ENCODE measurements at regions not wholly inside any gene's neighbourhood (a gene's known extent, or its start where the extent isn't known, plus 50 kb on each side); places are given as distances from the start of the nearest gene placed in this dataset.

DNA sequence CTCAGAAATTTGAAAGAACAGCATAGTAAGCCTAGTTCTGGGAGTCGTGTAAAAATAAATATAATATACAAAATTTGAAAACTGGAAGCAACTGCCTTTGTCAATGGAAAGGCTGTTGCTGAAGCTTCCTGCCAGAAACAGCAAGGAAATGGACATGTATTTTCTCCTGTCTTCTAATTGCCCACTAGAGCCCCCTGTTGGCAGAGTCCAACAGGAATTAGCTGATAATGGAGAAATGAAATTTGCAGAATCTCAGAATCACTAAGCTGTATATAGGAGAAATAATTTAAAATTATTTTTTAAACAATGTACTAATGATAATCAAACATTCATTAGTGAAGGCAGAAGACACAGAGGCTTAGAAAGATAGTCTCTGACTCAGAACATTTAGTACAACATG lies 414.8 kb downstream of the SLC6A15 start:
- ChIA-PET POLR2A (no interaction called here), CTCF (interaction anchor here (1.2 to 1.3 kb wide), 2 partner anchors 1812 to 1814 kb away, joined by 3 read pairs; no protein-coding TSS in a partner anchor)
- Mint-ChIP-seq H3K36me3 (ENCODE audit: low read depth) (no peaks in the 10 kb centered on the region), H3K4me1 (ENCODE audit: low read depth) (no peaks in the 10 kb centered on the region), H3K27me3 (no peaks in the 10 kb centered on the region), H3K9me3 (no peaks in the 10 kb centered on the region), H3K4me3 (no peak overlapping the region), H3K27ac (no peak overlapping the region)
- DNase-seq (peak; percentile 35), ATAC-seq (no peak)
- TF ChIP-seq CTCF (IDR thresholded peaks at IDR 0.05): peak; percentile 44
- intact Hi-C loops (cut with micrococcal nuclease): no loop called here

DNA sequence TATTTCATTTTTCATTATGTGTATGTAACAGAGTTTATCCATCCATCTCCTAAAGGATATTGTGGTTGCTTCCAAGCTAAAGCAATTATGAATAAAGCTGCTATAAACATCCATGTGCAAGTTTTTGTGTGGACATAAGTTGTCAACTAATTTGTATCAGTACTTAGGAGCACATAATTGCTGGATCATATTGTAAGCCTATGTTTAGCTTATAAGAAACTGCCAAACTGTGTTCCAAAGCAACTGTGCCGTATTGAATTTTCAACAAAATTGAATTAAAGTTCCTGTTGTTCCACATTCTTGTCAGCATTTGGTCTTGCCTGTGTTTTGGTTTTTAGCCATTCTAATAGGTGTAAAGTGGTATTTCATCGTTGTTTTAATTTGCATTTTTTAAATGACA lies 416.9 kb downstream of the SLC6A15 start:
- Mint-ChIP-seq H3K27me3 (no peaks in the 10 kb centered on the region), H3K36me3 (ENCODE audit: low read depth) (no peaks in the 10 kb centered on the region), H3K4me1 (ENCODE audit: low read depth) (no peaks in the 10 kb centered on the region), H3K9me3 (no peaks in the 10 kb centered on the region), H3K27ac (no peak overlapping the region), H3K4me3 (no peak overlapping the region)
- intact Hi-C loops (cut with micrococcal nuclease): no loop called here
- ChIA-PET CTCF (no interaction called here), POLR2A (no interaction called here)
- no peak for DNase-seq
- no peak for ATAC-seq
- no peak for TF ChIP-seq CTCF (IDR thresholded peaks at IDR 0.05)

- intact Hi-C loops (cut with micrococcal nuclease): no loop called here
- no peak overlapping the region for H3K4me3 Mint-ChIP-seq
- H3K36me3 Mint-ChIP-seq (ENCODE audit: low read depth): no peaks in the 10 kb centered on the region
- ATAC-seq (no peak), DNase-seq (no peak)
- H3K9me3 Mint-ChIP-seq: no peaks in the 10 kb centered on the region
- H3K27ac Mint-ChIP-seq: no peak overlapping the region
- no peaks in the 10 kb centered on the region for H3K4me1 Mint-ChIP-seq (ENCODE audit: low read depth)
- POLR2A ChIA-PET: no interaction called here
- no peak for TF ChIP-seq CTCF (IDR thresholded peaks at IDR 0.05)
- H3K27me3 Mint-ChIP-seq: no peaks in the 10 kb centered on the region
- CTCF ChIA-PET: interaction anchor here (1.2 kb wide), 1 partner anchor 25 kb away, joined by 5 read pairs; no protein-coding TSS in a partner anchor
Measured at GRCh38 chr12:84492351-84492883, 420.2 kb downstream of the SLC6A15 start.

DNA sequence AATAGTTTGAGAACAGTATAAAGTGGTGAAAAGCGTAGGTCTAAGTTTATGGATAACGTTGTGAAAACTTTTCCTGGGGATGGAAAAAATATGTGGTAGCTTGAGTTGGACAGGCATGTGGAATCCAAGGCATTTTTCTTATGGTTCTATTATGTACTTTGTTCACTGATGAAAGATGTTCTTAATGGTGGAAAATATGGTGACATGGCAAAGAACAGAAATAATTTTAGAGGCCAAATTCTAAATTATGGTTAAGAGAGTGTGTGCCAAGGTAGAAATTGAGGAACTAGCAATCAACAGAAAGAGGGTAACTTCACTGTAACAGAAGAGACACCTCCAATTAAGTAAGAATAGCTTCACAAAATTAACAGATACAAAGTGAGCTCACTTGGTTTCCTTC lies 427.8 kb downstream of the SLC6A15 start:
- TF ChIP-seq CTCF (IDR thresholded peaks at IDR 0.05): no peak
- ChIA-PET POLR2A (no interaction called here), CTCF (no interaction called here)
- no peaks in the 10 kb centered on the region for H3K9me3 Mint-ChIP-seq
- ATAC-seq (no peak), DNase-seq (no peak)
- intact Hi-C loops (cut with micrococcal nuclease): no loop called here
- H3K4me3 Mint-ChIP-seq: no peak overlapping the region
- no peaks in the 10 kb centered on the region for H3K4me1 Mint-ChIP-seq (ENCODE audit: low read depth)
- no peaks in the 10 kb centered on the region for H3K36me3 Mint-ChIP-seq (ENCODE audit: low read depth)
- no peaks in the 10 kb centered on the region for H3K27me3 Mint-ChIP-seq
- H3K27ac Mint-ChIP-seq: no peak overlapping the region

GRCh38 chr12:84480803-84481202 lies 431.8 kb downstream of the SLC6A15 start:
- POLR2A ChIA-PET: no interaction called here

More at GRCh38 chr12:84480803-84481202, 431.8 kb downstream of the SLC6A15 start:
- Mint-ChIP-seq H3K27me3 (no peaks in the 10 kb centered on the region), H3K4me1 (ENCODE audit: low read depth) (no peaks in the 10 kb centered on the region), H3K27ac (no peak overlapping the region), H3K4me3 (no peak overlapping the region), H3K36me3 (ENCODE audit: low read depth) (no peaks in the 10 kb centered on the region), H3K9me3 (no peaks in the 10 kb centered on the region)
- intact Hi-C loops (cut with micrococcal nuclease): no loop called here
- no peak for DNase-seq
- CTCF ChIA-PET: no interaction called here
- TF ChIP-seq CTCF (IDR thresholded peaks at IDR 0.05): no peak
- ATAC-seq: no peak

Measured in activated CD8-positive, alpha-beta T cell treated with anti-CD3 and anti-CD28 coated beads for 36 hours (primary cell).